Activated CD8-positive, alpha-beta T cell treated with anti-CD3 and anti-CD28 coated beads, Interleukin-2, amount 10 ng/mL, durations not matched to agents 7 days and 5 days (primary cell): ENCODE measurements at regions not wholly inside any gene's neighbourhood (a gene's known extent, or its start where the extent isn't known, plus 50 kb on each side); places are given as distances from the start of the nearest gene placed in this dataset.

Source experiments
- ATAC-seq: fragments of 150-1000 bp; cut with Tn5 transposase; one replicate; pipeline ENCODE4 v1.10.0; 2021; ENCODE audit warnings: moderate library complexity
- CTCF ChIA-PET: fragments of 350-600 bp; sonication (Branson Sonifier 250); formaldehyde crosslinking; loops from one replicate; lab custom pipeline; 2021; ENCODE audit warnings: antibody characterized with exemption; lab: Charles Lee
- POLR2A ChIA-PET: fragments of 350-600 bp; sonication (Branson Sonifier 250); formaldehyde crosslinking; loops from one replicate; lab custom pipeline; 2021; ENCODE audit warnings: antibody characterized with exemption; lab: Charles Lee
- DNase-seq: peaks from one replicate; pipeline ENCODE4 v3.0.0-alpha.2; 2020
- H3K27ac Mint-ChIP-seq: one replicate; pipeline ENCODE4 v1.8.0; 2021; ENCODE audit warnings: mild to moderate bottlenecking, mixed read lengths
- H3K27me3 Mint-ChIP-seq: one replicate; pipeline ENCODE4 v1.8.0; 2021; ENCODE audit warnings: low read depth, mixed read lengths
- H3K36me3 Mint-ChIP-seq: one replicate; pipeline ENCODE4 v1.8.0; 2021; ENCODE audit warnings: low read depth, mixed read lengths
- H3K4me1 Mint-ChIP-seq: one replicate; pipeline ENCODE4 v1.8.0; 2021; ENCODE audit warnings: low read depth, mixed read lengths
- H3K4me3 Mint-ChIP-seq: one replicate; pipeline ENCODE4 v1.8.0; 2021; ENCODE audit warnings: mild to moderate bottlenecking, mixed read lengths
- H3K9me3 Mint-ChIP-seq: one replicate; pipeline ENCODE4 v1.8.0; 2022; ENCODE audit warnings: mixed read lengths; ENCODE audit not compliant: insufficient read depth

DNA sequence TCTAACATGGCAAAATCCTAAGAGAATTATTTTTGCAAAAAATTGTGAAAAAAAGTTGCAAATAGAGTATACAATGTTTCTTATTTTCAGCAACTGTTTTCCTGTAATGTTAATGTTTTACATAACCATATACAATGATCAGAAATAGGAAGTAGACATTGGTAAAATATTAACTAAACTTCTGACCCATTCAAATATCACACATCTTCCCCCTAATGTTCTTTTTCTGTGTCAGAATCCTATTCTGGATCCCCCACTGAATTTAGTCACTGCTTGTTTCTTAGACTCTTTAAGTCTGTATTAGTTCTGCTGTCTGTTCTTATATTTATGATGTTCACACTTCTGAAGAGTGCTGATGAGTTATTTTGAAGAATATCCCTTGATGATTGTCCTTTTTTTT is 62.0 kb downstream of the HFE start:
- Mint-ChIP-seq H3K4me1 (peaks cover 6% of the 10 kb centered on the region), H3K27ac (no peak overlapping the region), H3K4me3 (no peak overlapping the region), H3K9me3 (no peaks in the 10 kb centered on the region), H3K36me3 (no peaks in the 10 kb centered on the region), H3K27me3 (no peaks in the 10 kb centered on the region)
- ChIA-PET POLR2A (interaction anchor here (3.1 kb wide), 1 partner anchor 24 kb away, joined by 76 read pairs; a partner anchor contains a TSS), CTCF (no interaction called here)
- DNase-seq (no peak), ATAC-seq (no peak)

DNA sequence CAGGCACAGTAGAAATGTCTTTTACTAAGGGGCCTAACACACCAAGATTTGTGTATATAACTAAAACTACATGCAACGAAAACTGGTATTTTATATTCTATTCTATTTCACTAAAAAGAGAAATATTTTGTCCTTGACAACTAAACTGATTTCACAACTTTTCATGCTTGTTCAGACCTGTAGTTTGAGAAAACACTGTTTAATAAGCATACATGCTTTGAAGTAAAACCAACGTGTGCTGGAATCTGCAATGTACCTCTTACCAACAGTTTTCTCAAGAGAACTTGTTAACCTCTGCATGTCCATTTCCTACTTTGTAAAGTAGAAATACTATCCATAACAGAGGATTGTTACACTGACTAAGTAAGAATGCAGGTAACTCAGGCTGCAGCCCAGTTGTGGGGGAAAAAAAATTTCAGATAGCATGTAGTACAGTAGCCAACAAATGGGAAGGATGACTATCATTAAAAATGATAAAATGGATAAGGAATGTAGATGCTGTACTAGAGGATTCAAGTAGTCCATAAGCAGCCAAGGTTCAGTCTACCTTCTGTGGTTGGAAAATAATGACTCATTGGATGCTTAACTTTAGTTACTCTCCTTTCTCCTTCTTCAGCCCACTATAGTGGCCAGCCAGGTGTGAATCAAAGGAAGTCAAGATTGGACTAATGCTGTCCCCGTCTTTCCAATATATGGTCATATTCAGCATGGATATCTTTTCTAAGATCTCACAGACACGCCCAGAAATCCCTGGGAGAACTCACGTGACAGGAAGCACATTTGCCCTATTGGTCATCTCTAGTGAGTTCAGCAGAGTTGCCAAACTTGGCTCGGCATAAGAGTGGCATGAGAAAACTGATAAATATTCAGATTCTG is 65.2 kb downstream of the HFE start:
- peaks cover 2% of the 10 kb centered on the region for H3K27me3 Mint-ChIP-seq
- CTCF ChIA-PET = interaction anchor here (0.8 to 1.9 kb wide), 2 partner anchors 21 to 26 kb away, joined by 3 to 6 read pairs; no protein-coding TSS in a partner anchor

DNA sequence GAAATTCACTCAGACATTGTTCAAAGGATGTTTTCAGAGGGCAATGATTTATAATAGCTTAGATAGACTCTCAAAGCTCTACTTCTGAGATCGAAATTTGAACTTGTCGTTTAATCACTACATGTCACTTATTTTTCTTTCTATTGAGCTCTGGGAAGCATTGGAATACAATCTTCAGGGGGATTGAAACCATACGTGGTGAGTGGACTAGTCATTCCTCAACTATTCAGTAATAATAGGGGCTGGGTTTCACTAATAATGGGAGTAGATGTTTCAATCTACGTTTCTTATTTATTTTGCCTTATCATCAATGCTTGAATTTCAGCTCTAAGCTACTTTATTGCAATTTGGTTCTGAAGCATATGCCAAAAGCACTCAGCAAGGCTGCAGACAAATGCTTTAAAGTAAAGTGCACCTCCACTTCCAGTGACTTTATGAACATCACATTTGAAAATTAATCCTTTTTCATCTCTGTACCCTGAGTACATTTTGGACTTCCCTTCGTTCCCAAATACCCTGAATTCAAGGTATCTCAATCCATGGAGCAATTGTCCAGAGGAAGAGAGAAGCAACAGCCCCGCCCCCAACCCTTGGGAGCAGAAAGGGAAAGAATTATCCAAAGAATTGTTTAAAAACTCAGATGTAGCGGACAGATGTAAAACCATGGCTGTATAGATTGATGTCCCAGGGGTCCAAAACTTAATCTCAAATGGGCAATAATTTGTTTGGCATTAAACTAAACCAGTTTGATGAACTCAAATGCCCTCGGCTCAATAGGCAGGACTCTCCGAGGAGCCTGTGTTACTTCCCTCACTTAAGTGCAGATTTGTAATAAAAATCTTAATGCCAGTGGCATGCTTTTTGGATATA is 68.1 kb downstream of the HFE start:
- peak overlapping the region; percentile 99 for H3K27ac Mint-ChIP-seq
- DNase-seq (no peak), ATAC-seq (no peak)
- H3K4me3 Mint-ChIP-seq = peak overlapping the region; percentile 94
- peaks cover 35% of the 10 kb centered on the region for H3K36me3 Mint-ChIP-seq
- H3K4me1 Mint-ChIP-seq = peaks cover 28% of the 10 kb centered on the region
- ChIA-PET CTCF (interaction anchor here (0.7 to 2.2 kb wide), 7 partner anchors 25 to 58 kb away, joined by 3 to 10 read pairs (median 3); a partner anchor contains a TSS), POLR2A (interaction anchor here (0.9 to 22.3 kb wide), 37 partner anchors 10 to 1735 kb away, joined by 3 to 3176 read pairs (median 72); partner anchors contain the start of gene HFE)
- peaks cover 8% of the 10 kb centered on the region for H3K27me3 Mint-ChIP-seq
- H3K9me3 Mint-ChIP-seq = no peaks in the 10 kb centered on the region

More for the DNA sequence above, 65.2 kb downstream of the HFE start:
- peaks cover 19% of the 10 kb centered on the region for H3K4me1 Mint-ChIP-seq
- no peaks in the 10 kb centered on the region for H3K9me3 Mint-ChIP-seq
- POLR2A ChIA-PET = interaction anchor here (0.5 to 22.3 kb wide), 7 partner anchors 24 to 733 kb away, joined by 3 to 3176 read pairs (median 5); a partner anchor contains a TSS
- H3K27ac Mint-ChIP-seq = no peak overlapping the region
- ATAC-seq (no peak), DNase-seq (no peak)
- H3K4me3 Mint-ChIP-seq = no peak overlapping the region
- peaks cover 12% of the 10 kb centered on the region for H3K36me3 Mint-ChIP-seq

DNA sequence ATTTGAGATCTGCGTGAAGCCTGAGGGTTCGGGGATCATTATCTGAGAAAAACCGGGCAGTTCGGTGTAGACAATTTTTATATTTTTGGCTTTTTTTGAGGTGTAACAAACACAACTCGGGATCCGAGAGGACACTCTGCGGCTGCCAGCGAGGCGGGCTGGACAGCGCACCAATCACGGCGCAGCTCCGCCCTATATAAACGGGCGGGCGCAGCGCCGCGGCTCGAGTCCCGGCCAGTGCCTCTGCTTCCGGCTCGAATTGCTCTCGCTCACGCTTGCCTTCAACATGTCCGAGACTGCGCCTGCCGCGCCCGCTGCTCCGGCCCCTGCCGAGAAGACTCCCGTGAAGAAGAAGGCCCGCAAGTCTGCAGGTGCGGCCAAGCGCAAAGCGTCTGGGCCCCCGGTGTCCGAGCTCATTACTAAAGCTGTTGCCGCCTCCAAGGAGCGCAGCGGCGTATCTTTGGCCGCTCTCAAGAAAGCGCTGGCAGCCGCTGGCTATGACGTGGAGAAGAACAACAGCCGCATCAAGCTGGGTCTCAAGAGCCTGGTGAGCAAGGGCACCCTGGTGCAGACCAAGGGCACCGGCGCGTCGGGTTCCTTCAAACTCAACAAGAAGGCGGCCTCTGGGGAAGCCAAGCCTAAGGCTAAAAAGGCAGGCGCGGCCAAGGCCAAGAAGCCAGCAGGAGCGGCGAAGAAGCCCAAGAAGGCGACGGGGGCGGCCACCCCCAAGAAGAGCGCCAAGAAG is 69.0 kb downstream of the HFE start:
- peak overlapping the region; percentile 94 for H3K4me3 Mint-ChIP-seq
- POLR2A ChIA-PET = interaction anchor here (0.9 to 22.3 kb wide), 61 partner anchors 11 to 1737 kb away, joined by 3 to 3176 read pairs (median 18); partner anchors contain the start of gene HFE
- DNase-seq (peak; percentile 91), ATAC-seq (peak; percentile 55)
- no peaks in the 10 kb centered on the region for H3K9me3 Mint-ChIP-seq
- H3K27ac Mint-ChIP-seq = peak overlapping the region; percentile 99
- peaks cover 37% of the 10 kb centered on the region for H3K4me1 Mint-ChIP-seq
- H3K27me3 Mint-ChIP-seq = peaks cover 8% of the 10 kb centered on the region
- CTCF ChIA-PET = interaction anchor here (0.5 to 2.2 kb wide), 5 partner anchors 29 to 1212 kb away, joined by 3 to 10 read pairs (median 3); a partner anchor contains a TSS
- peaks cover 36% of the 10 kb centered on the region for H3K36me3 Mint-ChIP-seq

DNA sequence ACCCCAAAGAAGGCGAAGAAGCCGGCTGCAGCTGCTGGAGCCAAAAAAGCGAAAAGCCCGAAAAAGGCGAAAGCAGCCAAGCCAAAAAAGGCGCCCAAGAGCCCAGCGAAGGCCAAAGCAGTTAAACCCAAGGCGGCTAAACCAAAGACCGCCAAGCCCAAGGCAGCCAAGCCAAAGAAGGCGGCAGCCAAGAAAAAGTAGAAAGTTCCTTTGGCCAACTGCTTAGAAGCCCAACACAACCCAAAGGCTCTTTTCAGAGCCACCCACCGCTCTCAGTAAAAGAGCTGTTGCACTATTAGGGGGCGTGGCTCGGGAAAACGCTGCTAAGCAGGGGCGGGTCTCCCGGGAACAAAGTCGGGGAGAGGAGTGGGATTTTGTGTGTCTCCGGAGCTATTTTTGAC is 69.6 kb downstream of the HFE start:
- no peak for ATAC-seq
- Mint-ChIP-seq H3K4me3 (peak overlapping the region; percentile 94), H3K9me3 (no peaks in the 10 kb centered on the region), H3K36me3 (peaks cover 36% of the 10 kb centered on the region), H3K27ac (peak overlapping the region; percentile 99), H3K27me3 (peaks cover 8% of the 10 kb centered on the region), H3K4me1 (peaks cover 41% of the 10 kb centered on the region)
- peak; percentile 84 for DNase-seq
- ChIA-PET POLR2A (interaction anchor here (0.8 to 22.3 kb wide), 62 partner anchors 12 to 1736 kb away, joined by 3 to 3176 read pairs (median 18); partner anchors contain the start of gene HFE), CTCF (interaction anchor here (0.8 to 3.8 kb wide), 3 partner anchors 29 to 40 kb away, joined by 3 to 17 read pairs (median 10); a partner anchor contains a TSS)

DNA sequence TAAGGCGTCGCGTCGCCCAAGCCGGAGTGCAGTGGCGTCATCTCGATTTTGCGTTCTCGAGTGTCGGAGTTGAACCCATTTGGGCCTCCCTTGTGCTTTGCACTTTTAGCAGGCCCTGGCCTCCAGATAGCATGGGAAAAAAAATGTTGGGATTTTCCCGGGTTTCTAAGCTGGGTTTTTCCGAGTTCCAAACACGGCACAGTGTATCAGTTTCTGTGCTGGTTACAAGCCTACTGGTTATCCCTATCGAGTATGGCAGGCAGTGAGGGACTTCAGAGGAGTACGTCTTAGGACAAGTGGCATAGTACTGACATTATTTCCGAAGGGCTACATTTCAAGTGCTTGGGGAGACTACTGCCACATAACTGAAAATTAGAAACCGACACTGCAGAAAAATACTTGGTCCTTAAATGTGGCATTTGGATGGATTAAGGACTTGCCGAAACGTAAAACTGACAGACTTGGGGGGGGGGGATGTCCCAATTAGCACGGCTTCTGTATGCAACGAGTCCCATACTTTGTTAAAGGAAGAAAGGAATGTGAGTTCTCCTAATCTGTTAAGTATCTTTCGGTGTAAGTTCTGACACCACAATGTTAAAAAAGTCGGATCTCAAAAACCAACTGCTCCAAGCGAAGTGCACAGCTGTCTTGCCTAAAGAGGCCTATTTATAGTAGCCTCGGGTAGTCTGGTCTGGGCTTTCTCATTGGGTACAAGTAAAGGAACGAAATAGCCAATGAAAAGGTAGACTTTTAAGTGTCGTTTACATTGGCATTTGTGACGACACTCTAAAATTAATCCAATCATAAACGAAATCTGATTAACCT is 70.2 kb downstream of the HFE start:
- ATAC-seq (peak; percentile 69), DNase-seq (peak; percentile 89)
- peak overlapping the region; percentile 99 for H3K27ac Mint-ChIP-seq
- POLR2A ChIA-PET = interaction anchor here (0.6 to 22.3 kb wide), 70 partner anchors 13 to 1736 kb away, joined by 3 to 3176 read pairs (median 12); partner anchors contain the start of genes HFE and ZNF184
- H3K36me3 Mint-ChIP-seq = peaks cover 38% of the 10 kb centered on the region
- H3K9me3 Mint-ChIP-seq = no peaks in the 10 kb centered on the region
- H3K27me3 Mint-ChIP-seq = peaks cover 8% of the 10 kb centered on the region
- H3K4me3 Mint-ChIP-seq = peak overlapping the region; percentile 94
- CTCF ChIA-PET = interaction anchor here (0.8 to 3.8 kb wide), 5 partner anchors 11 to 40 kb away, joined by 3 to 17 read pairs (median 3); a partner anchor contains a TSS
- H3K4me1 Mint-ChIP-seq = peaks cover 44% of the 10 kb centered on the region

DNA sequence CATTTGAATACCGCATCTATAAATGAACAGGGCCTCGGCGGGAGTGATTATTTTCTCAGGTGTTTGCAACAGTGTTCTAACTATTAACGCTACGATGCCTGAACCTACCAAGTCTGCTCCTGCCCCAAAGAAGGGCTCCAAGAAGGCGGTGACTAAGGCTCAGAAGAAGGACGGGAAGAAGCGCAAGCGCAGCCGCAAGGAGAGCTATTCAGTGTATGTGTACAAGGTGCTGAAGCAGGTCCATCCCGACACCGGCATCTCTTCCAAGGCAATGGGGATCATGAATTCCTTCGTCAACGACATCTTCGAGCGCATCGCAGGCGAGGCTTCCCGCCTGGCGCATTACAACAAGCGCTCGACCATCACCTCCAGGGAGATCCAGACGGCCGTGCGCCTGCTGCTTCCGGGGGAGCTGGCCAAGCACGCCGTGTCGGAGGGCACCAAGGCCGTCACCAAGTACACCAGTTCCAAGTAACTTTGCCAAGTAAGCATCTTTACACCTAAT is 70.9 kb downstream of the HFE start:
- Mint-ChIP-seq H3K9me3 (no peaks in the 10 kb centered on the region), H3K4me1 (peaks cover 41% of the 10 kb centered on the region), H3K27me3 (peaks cover 8% of the 10 kb centered on the region), H3K27ac (peak overlapping the region; percentile 99), H3K36me3 (peaks cover 38% of the 10 kb centered on the region), H3K4me3 (peak overlapping the region; percentile 94)
- ChIA-PET CTCF (interaction anchor here (0.7 to 3.8 kb wide), 11 partner anchors 11 to 132 kb away, joined by 3 to 17 read pairs (median 4); a partner anchor contains a TSS), POLR2A (interaction anchor here (0.7 to 22.3 kb wide), 51 partner anchors 13 to 1735 kb away, joined by 3 to 3176 read pairs (median 27); partner anchors contain the start of gene ZNF184)
- peak; percentile 58 for ATAC-seq
- DNase-seq = peak; percentile 92

DNA sequence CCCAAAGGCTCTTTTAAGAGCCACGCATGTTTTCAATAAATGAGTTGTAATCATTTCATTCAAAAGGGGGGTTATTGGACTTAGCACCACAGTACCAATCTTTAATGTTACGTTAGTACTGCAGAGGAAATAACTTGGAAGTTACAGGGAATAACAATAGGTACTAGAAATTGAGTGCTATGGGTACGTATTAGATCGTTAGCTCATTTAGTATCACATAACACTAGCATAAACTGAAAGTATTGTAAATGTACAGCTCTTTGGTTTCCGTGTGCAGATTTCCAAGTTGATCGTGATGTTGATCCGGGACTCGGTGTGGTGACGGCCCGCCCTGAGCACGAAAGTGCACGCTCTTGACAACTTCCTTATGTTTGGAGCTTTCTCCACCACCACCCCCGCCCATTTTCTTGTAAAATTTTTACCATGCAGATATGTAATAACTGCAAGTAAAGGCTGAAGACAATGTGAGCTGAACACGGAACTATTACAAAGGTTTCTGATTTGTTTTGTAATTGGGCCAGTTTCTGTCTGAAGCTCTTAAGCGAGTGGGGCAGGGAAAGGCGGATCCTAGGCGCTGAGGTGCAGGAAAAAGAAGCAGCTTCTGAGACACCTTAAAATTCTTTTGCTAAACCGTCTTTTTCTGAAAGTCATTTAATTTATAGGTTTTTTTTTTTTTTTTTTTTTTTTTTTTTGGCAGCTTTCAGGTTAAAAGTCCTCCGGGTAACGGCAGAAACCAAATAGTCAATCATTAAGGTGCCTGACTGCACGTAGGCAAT is 71.5 kb downstream of the HFE start:
- peaks cover 8% of the 10 kb centered on the region for H3K27me3 Mint-ChIP-seq
- ChIA-PET CTCF (interaction anchor here (0.7 to 3.8 kb wide), 11 partner anchors 10 to 133 kb away, joined by 3 to 17 read pairs (median 4); a partner anchor contains a TSS), POLR2A (interaction anchor here (0.7 to 22.3 kb wide), 50 partner anchors 13 to 1734 kb away, joined by 3 to 3176 read pairs (median 32); partner anchors contain the start of gene ZNF184)
- DNase-seq (peak; percentile 80), ATAC-seq (peak; percentile 13)
- peaks cover 39% of the 10 kb centered on the region for H3K36me3 Mint-ChIP-seq
- peak overlapping the region; percentile 99 for H3K27ac Mint-ChIP-seq
- H3K9me3 Mint-ChIP-seq = no peaks in the 10 kb centered on the region
- H3K4me1 Mint-ChIP-seq = peaks cover 47% of the 10 kb centered on the region
- peak overlapping the region; percentile 94 for H3K4me3 Mint-ChIP-seq
